Heart right ventricle (tissue), 16 donors: ENCODE measurements at regions not wholly inside any gene's neighbourhood (a gene's known extent, or its start where the extent isn't known, plus 50 kb on each side); places are given as distances from the start of the nearest gene placed in this dataset.

Experiments
- ATAC-seq, 8 donors: fragments of 200-7000 bp; cut with Tn5 transposase; one replicate each; pipeline ENCODE4 v1.9.1; 2020; ENCODE audit warnings: mild to moderate bottlenecking in 8 of 8, moderate library complexity in 8 of 8, moderate number of reproducible peaks in 1 of 8
- DNase-seq, 2 donors: peaks; one replicate each; pipeline ENCODE4 v3.0.0-alpha.2; 2020
- H3K27ac ChIP-seq, 10 donors: fragments of 200-600 bp; sonication (generic) in 2 of 10; one replicate each; pipeline versions ENCODE4 v1.5.0 to v1.8.0; 2020 to 2022; ENCODE audit warnings: mild to moderate bottlenecking in 3 of 10
- H3K27me3 ChIP-seq, 7 donors: fragments of 200-600 bp; one replicate each; pipeline ENCODE4 v1.8.0; 2021 to 2022; ENCODE audit warnings: mild to moderate bottlenecking in 2 of 7
- H3K36me3 ChIP-seq, 9 donors: fragments of 200-600 bp; sonication (generic) in 1 of 9; one replicate each; pipeline versions ENCODE4 v1.5.0 to v1.8.0; 2020 to 2022; ENCODE audit warnings: mild to moderate bottlenecking in 2 of 9
- H3K4me1 ChIP-seq, 9 donors: fragments of 200-600 bp; sonication (generic) in 1 of 9; one replicate each; pipeline versions ENCODE4 v1.5.0 to v1.8.0; 2020 to 2022; ENCODE audit warnings: mild to moderate bottlenecking in 4 of 9
- H3K4me3 ChIP-seq, 10 donors: fragments of 200-600 bp; sonication (generic) in 2 of 10; one replicate each; pipeline versions ENCODE4 v1.5.0 to v1.8.0; 2020 to 2022; ENCODE audit warnings: mild to moderate bottlenecking in 7 of 10, moderate library complexity in 2 of 10
- H3K9me3 ChIP-seq, 11 donors: fragments of 200-600 bp in 10 of 11; sonication (generic) in 2 of 11; one replicate each; pipeline versions ENCODE4 v1.5.0 to v1.8.0; 2013 to 2022; ENCODE audit warnings: mild to moderate bottlenecking in 2 of 11, control low read depth in 1 of 11, moderate library complexity in 1 of 11
- CTCF ChIP-seq, 9 donors: fragments of 200-600 bp; sonication (generic) in 2 of 9; IDR thresholded peaks; one replicate each; pipeline versions ENCODE4 v1.5.0 to v1.8.0; 2021 to 2022; ENCODE audit warnings: antibody characterized with exemption in 9 of 9, mild to moderate bottlenecking in 5 of 9, moderate library complexity in 1 of 9
- WGBS, 2 donors: extraction: QIAGEN DNeasy Blood & Tissue Kit; methylation state at CpG; one replicate each; pipeline ENCODE4 v1.1.7; 2013; ENCODE audit warnings: inconsistent platforms in 1 of 2; 5-methylcytosine and 5-hydroxymethylcytosine counted together
- intact Hi-C, 10 donors: fragments of 100-400 bp; cut with DNase I; formaldehyde crosslinking; loops; one replicate each; pipeline versions ENCODE4 v1.11.1 to v1.14.2; 2022
- donor health status: Arrhythmogenic right ventricular cardiomyopathy.
- donor health status: ischemic (EF 13 %, LVEDD 7.1; RV severe dilation, severe dysfunction).
- donor health status: healthy with polysubstance abuse.
- donor health status: DM: no; HTN: yes; CAD: no.
- donor health status: DM: no; HTN: no; CAD: no.
- donor health status: ischemic (EF 25% LVEDD 6.9; RV normal size, moderate dysfunction).
- donor health status: ischemic (EF 25% LVEDD 5.7; RV mildly dilated, moderate dysfunction).
- donor health status: healthy.
- donor health status: DM: yes; HTN: yes; CAD: no.
- donor health status: Ischemic cardiomyopathy.
- donor health status: ischemic (EF 35%, LVEDD 5.7; RV mildly dilated, moderate dysfunction).
- donor health status: nonischemic (EF 11% LVEDD 7.7; RV severe dilation, severe dysfunction).
- donor health status: DM: yes; HTN: yes; CAD: no.
- donor health status: PGD.
- donor health status: ischemic (EF 29% LVEDD 5.4; RV normal size, mild dysfunction).
- donor health status: nonischemic (EF 23%, LVEDD 6.1; RV moderate dilation, normal function).

- Histone ChIP-seq H3K9me3 (peaks cover 0 to 35% (median 0%) of the 10 kb centered on the region in 11 donors), H3K27me3 (no peaks in the 10 kb centered on the region), H3K36me3 (no peaks in the 10 kb centered on the region), H3K27ac (no peak overlapping the region), H3K4me1 (no peaks in the 10 kb centered on the region), H3K4me3 (no peak overlapping the region)
- ATAC-seq (no peak), DNase-seq (no peak)
- TF ChIP-seq CTCF (IDR thresholded peaks at IDR 0.05) = no peak
- intact Hi-C loops = loop anchor here in 1 of 10 donors (2.0 kb wide), 1 partner anchor 31 kb away; no protein-coding TSS in a partner anchor
- WGBS, 2 donors = 80 to 86% methylated on average over 32 of the region's 32 CpGs
Observed at GRCh38 chr16:35221482-35222185, 1762.2 kb downstream of the TP53TG3F start.

GRCh38 chr16:35234679-35235078 is 1775.3 kb downstream of the TP53TG3F start:
- intact Hi-C loops = no loop called here
- Histone ChIP-seq H3K4me1 (no peaks in the 10 kb centered on the region), H3K36me3 (no peaks in the 10 kb centered on the region), H3K4me3 (no peak overlapping the region), H3K27ac (no peak overlapping the region), H3K27me3 (no peaks in the 10 kb centered on the region), H3K9me3 (peaks cover 0 to 54% (median 0%) of the 10 kb centered on the region in 11 donors)
- 54 to 56% methylated on average over 2 of the region's 2 CpGs for WGBS, 2 donors
- no peak for ATAC-seq
- TF ChIP-seq CTCF (IDR thresholded peaks at IDR 0.05) = no peak
- no peak for DNase-seq

- intact Hi-C loops = no loop called here
- 65 to 73% methylated on average over 3 of the region's 3 CpGs for WGBS, 2 donors
Observed at GRCh38 chr16:35239561-35239960, 1780.1 kb downstream of the TP53TG3F start.

GRCh38 chr16:35249051-35249450 is 1789.6 kb downstream of the TP53TG3F start:
- Histone ChIP-seq H3K4me1 (no peaks in the 10 kb centered on the region), H3K9me3 (peaks cover 0 to 35% (median 0%) of the 10 kb centered on the region in 11 donors), H3K27ac (no peak overlapping the region), H3K36me3 (no peaks in the 10 kb centered on the region), H3K27me3 (no peaks in the 10 kb centered on the region), H3K4me3 (no peak overlapping the region)
- WGBS, 2 donors = 2 to 17% methylated on average over 1 of the region's 1 CpG
- TF ChIP-seq CTCF (IDR thresholded peaks at IDR 0.05) = no peak
- ATAC-seq = no peak
- no peak for DNase-seq
- intact Hi-C loops = loop anchor here in 2 of 10 donors (10.0 kb wide), 2 partner anchors 46 to 56 kb away; no protein-coding TSS in a partner anchor

More at GRCh38 chr16:35239561-35239960, 1780.1 kb downstream of the TP53TG3F start:
- Histone ChIP-seq H3K4me3 (no peak overlapping the region), H3K27ac (no peak overlapping the region), H3K36me3 (no peaks in the 10 kb centered on the region), H3K9me3 (peaks cover 0 to 33% (median 0%) of the 10 kb centered on the region in 11 donors), H3K4me1 (no peaks in the 10 kb centered on the region), H3K27me3 (no peaks in the 10 kb centered on the region)
- ATAC-seq (no peak), DNase-seq (no peak)
- no peak for TF ChIP-seq CTCF (IDR thresholded peaks at IDR 0.05)
